HCT116 (cell line): ENCODE measurements at regions not wholly inside any gene's neighbourhood (a gene's known extent, or its start where the extent isn't known, plus 50 kb on each side); places are given as distances from the start of the nearest gene placed in this dataset.

Experiments used
- ATAC-seq: fragments of 200-7000 bp; cut with Tn5 transposase; 2 replicates; pipeline ENCODE4 v1.9.1; 2020; ENCODE audit warnings: mild to moderate bottlenecking, moderate library complexity
- BruUV-seq: library from RNA; stranded (reverse); fragments of 400-500 nt; replicated peaks from 2 replicates; lab custom pipeline; 2021; lab: Mats Ljungman, UMichigan
- CTCF ChIA-PET: fragments of 300-600 bp; sonication (Branson Sonifier 250); formaldehyde crosslinking; loops from one replicate; lab custom pipeline; 2021; ENCODE audit warnings: antibody characterized with exemption; lab: Charles Lee
- POLR2A ChIA-PET: fragments of 300-600, 350-600 bp; sonication (Branson Sonifier 250); formaldehyde crosslinking; loops from one replicate; lab custom pipeline; 2021; ENCODE audit warnings: antibody characterized with exemption; lab: Charles Lee
- RAD21 ChIA-PET, 2 experiments: fragments of 300-600 bp; sonication (Branson Sonifier 250); formaldehyde crosslinking; loops; one replicate each; lab custom pipeline; 2023; ENCODE audit warnings: low total read pairs in 2 of 2; ENCODE audit not compliant: uncharacterized antibody in 2 of 2, unreplicated experiment in 2 of 2, low non-redundant PET in 1 of 2; lab: Charles Lee
- DNase-seq: peaks from one replicate; pipeline ENCODE4 v3.0.0-alpha.2; 2010; ENCODE audit warnings: low read depth, low spot score
- H2AFZ ChIP-seq: fragments of 200-600 bp; shearing (Covaris generic), sonication (generic); 2 replicates; pipeline ENCODE4 v1.6.1; 2017; ENCODE audit warnings: low read depth, mixed run types, mixed read lengths, antibody characterized with exemption, low read length; ENCODE audit not compliant: poor library complexity, severe bottlenecking
- H3K27ac ChIP-seq: 2 replicates; pipeline ENCODE4 v1.5.1; 2012; ENCODE audit warnings: low read depth, low read length
- H3K27me3 ChIP-seq: fragments of 200-600 bp; sonication (generic); 2 replicates; pipeline ENCODE4 v1.6.1; 2016; ENCODE audit warnings: mixed run types, low read length, mixed read lengths; ENCODE audit not compliant: insufficient read depth
- H3K36me3 ChIP-seq, 2 experiments: fragments of 200-500 bp in 1 of 2; fragments of 200-600 bp in 1 of 2; sonication (Bioruptor generic) in 1 of 2; sonication (generic) in 1 of 2; 2 replicates each; pipeline versions ENCODE4 v1.5.1 to v1.6.1; 2014 to 2016; ENCODE audit warnings: low read length in 2 of 2, inconsistent platforms in 1 of 2, mixed read lengths in 1 of 2, mixed run types in 1 of 2; ENCODE audit not compliant: insufficient read depth in 2 of 2, control insufficient read depth in 1 of 2
- H3K4me1 ChIP-seq, 2 experiments: fragments of 200-600 bp in 1 of 2; sonication (generic) in 1 of 2; 2 replicates each; pipeline versions ENCODE4 v1.5.1 to v1.6.1; 2012 to 2017; ENCODE audit warnings: low read length in 2 of 2, inconsistent platforms in 1 of 2, mild to moderate bottlenecking in 1 of 2, mixed read lengths in 1 of 2, mixed run types in 1 of 2, moderate library complexity in 1 of 2; ENCODE audit not compliant: insufficient read depth in 2 of 2, control insufficient read depth in 1 of 2
- H3K4me2 ChIP-seq: fragments of 200-600 bp; sonication (generic); 2 replicates; pipeline ENCODE4 v1.6.1; 2017; ENCODE audit warnings: mixed run types, low read length, mixed read lengths
- H3K4me3 ChIP-seq, 2 experiments: fragments of 200-600 bp in 1 of 2; sonication (generic) in 1 of 2; replicated peaks in 1 of 2; 2 replicates each; pipeline ENCODE4 v1.5.1; 2011 to 2016; ENCODE audit warnings: low read length in 2 of 2, control low read depth in 1 of 2, low read depth in 1 of 2, mild to moderate bottlenecking in 1 of 2, mixed read lengths in 1 of 2, mixed run types in 1 of 2
- H3K79me2 ChIP-seq: fragments of 200-600 bp; sonication (generic); 2 replicates; pipeline ENCODE4 v1.6.1; 2017; ENCODE audit warnings: mild to moderate bottlenecking, mixed run types, low read length, moderate library complexity, mixed read lengths; ENCODE audit not compliant: insufficient read depth
- H3K9ac ChIP-seq: fragments of 200-600 bp; sonication (generic); 2 replicates; pipeline ENCODE4 v1.6.1; 2016; ENCODE audit warnings: low read length, mixed read lengths
- H3K9me2 ChIP-seq: fragments of 200-600 bp; sonication (generic), shearing (Covaris generic); 2 replicates; pipeline ENCODE4 v1.6.1; 2017; ENCODE audit warnings: mixed run types, mild to moderate bottlenecking, moderate library complexity; ENCODE audit not compliant: insufficient read depth
- H3K9me3 ChIP-seq, 2 experiments: fragments of 200-500 bp in 1 of 2; fragments of 200-600 bp in 1 of 2; sonication (Bioruptor generic) in 1 of 2; sonication (generic) in 1 of 2; 2 replicates each; pipeline ENCODE4 v1.6.1; 2014 to 2017; ENCODE audit warnings: low read length in 2 of 2, mixed read lengths in 2 of 2, inconsistent platforms in 1 of 2, low read depth in 1 of 2, mild to moderate bottlenecking in 1 of 2, mixed run types in 1 of 2, moderate library complexity in 1 of 2; ENCODE audit not compliant: control insufficient read depth in 1 of 2, insufficient read depth in 1 of 2
- H4K20me1 ChIP-seq: fragments of 200-600 bp; sonication (generic), shearing (Covaris generic); 2 replicates; pipeline ENCODE4 v1.6.1; 2017; ENCODE audit warnings: mixed run types, mild to moderate bottlenecking, moderate library complexity; ENCODE audit not compliant: insufficient read depth
- CBX3 ChIP-seq: IDR thresholded peaks from 2 replicates; pipeline ENCODE4 v1.6.1; 2012; ENCODE audit warnings: low read depth
- EGR1 ChIP-seq: IDR thresholded peaks from 2 replicates; pipeline ENCODE4 v1.6.1; 2012; ENCODE audit warnings: low read depth
- ELF1 ChIP-seq: IDR thresholded peaks from 2 replicates; pipeline ENCODE4 v1.6.1; 2012; ENCODE audit warnings: low read depth, borderline replicate concordance
- FOSL1 ChIP-seq: IDR thresholded peaks from 2 replicates; pipeline ENCODE4 v1.6.1; 2012; ENCODE audit warnings: low read depth
- JUND ChIP-seq: IDR thresholded peaks from 2 replicates; pipeline ENCODE4 v1.6.1; 2012
- SP1 ChIP-seq: IDR thresholded peaks from 2 replicates; pipeline ENCODE4 v1.6.1; 2012; ENCODE audit warnings: low read depth
- SRF ChIP-seq: IDR thresholded peaks from 2 replicates; pipeline ENCODE4 v1.6.1; 2012; ENCODE audit warnings: low read depth
- intact Hi-C: fragments of 100-400 bp; cut with micrococcal nuclease; formaldehyde crosslinking; loops from 2 replicates; pipeline ENCODE4 v1.10.0; 2022
- TF ChIP-seq, protein P1 (sequence below): IDR thresholded peaks from 2 replicates; pipeline ENCODE4 v1.6.1; 2012
- TF ChIP-seq, protein P2 (sequence below), 3 experiments: fragments of 200-600 bp in 1 of 3; sonication (generic) in 1 of 3; IDR thresholded peaks in 2 of 3; conservative IDR thresholded peaks in 1 of 3; 2 replicates each; pipeline ENCODE4 v1.5.1; 2012 to 2017; ENCODE audit warnings: low read depth in 2 of 3, low read length in 2 of 3, antibody characterized with exemption in 1 of 3, borderline replicate concordance in 1 of 3, control low read depth in 1 of 3, mild to moderate bottlenecking in 1 of 3, mixed read lengths in 1 of 3, mixed run types in 1 of 3, moderate library complexity in 1 of 3; ENCODE audit not compliant: insufficient read depth in 1 of 3
- TF ChIP-seq, protein P3 (sequence below): IDR thresholded peaks from 2 replicates; pipeline ENCODE4 v1.6.1; 2012; ENCODE audit warnings: low read depth
- TF ChIP-seq, protein P4 (sequence below): IDR thresholded peaks from 2 replicates; pipeline ENCODE4 v1.6.1; 2012

DNA sequence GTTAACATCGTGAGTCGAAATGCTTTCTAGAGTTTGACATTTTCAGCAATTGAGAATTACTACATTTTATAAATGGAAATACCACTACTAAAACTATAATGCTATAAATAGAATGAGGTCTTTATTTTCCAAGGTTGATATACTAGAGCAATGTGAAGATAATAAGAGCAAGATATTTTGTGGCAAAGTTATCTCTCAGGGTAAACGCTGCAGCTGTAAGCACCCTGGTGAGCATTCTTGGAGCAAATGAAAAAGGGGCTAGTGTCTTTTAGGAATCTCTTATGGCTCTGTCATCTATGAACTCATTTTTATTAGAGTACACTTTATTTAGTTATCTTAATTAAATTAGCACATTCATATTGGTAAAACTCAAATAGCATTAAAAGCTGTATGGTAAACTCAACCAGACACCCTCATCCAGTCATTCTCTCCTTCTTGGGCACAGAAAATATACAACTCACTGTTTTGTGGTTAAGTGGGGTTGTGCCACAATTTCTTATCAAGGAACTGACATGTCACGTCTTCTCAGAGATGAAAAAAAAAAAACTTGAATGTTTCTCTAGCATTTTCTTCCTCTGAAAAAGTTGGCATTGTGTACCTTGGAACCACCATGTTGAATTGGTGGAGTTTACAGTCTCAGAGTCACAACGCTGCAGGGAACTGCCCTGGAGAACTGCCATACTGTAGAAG is 289.5 kb upstream of the PFKP start:
- Histone ChIP-seq H3K4me3 (no peak overlapping the region), H2AFZ (no peak overlapping the region), H3K9ac (no peak overlapping the region), H4K20me1 (no peaks in the 10 kb centered on the region), H3K27ac (no peak overlapping the region), H3K9me2 (no peaks in the 10 kb centered on the region), H3K4me1 (no peaks in the 10 kb centered on the region), H3K4me2 (no peak overlapping the region), H3K36me3 (no peaks in the 10 kb centered on the region), H3K79me2 (no peaks in the 10 kb centered on the region), H3K9me3 (no peaks in the 10 kb centered on the region), H3K27me3 (no peaks in the 10 kb centered on the region)
- DNase-seq: no peak
- POLR2A ChIA-PET: no interaction called here
- BruUV-seq: no TSS peak
- CTCF ChIA-PET: no interaction called here
- ATAC-seq: no peak
- TF ChIP-seq FOSL1 (no peak), JUND (no peak), EGR1 (no peak), SRF (no peak), SP1 (no peak), ELF1 (no peak), CBX3 (no peak)
- TF ChIP-seq, protein P1, sequence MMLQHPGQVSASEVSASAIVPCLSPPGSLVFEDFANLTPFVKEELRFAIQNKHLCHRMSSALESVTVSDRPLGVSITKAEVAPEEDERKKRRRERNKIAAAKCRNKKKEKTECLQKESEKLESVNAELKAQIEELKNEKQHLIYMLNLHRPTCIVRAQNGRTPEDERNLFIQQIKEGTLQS: no peak
- TF ChIP-seq, protein P2, sequence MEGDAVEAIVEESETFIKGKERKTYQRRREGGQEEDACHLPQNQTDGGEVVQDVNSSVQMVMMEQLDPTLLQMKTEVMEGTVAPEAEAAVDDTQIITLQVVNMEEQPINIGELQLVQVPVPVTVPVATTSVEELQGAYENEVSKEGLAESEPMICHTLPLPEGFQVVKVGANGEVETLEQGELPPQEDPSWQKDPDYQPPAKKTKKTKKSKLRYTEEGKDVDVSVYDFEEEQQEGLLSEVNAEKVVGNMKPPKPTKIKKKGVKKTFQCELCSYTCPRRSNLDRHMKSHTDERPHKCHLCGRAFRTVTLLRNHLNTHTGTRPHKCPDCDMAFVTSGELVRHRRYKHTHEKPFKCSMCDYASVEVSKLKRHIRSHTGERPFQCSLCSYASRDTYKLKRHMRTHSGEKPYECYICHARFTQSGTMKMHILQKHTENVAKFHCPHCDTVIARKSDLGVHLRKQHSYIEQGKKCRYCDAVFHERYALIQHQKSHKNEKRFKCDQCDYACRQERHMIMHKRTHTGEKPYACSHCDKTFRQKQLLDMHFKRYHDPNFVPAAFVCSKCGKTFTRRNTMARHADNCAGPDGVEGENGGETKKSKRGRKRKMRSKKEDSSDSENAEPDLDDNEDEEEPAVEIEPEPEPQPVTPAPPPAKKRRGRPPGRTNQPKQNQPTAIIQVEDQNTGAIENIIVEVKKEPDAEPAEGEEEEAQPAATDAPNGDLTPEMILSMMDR (IDR thresholded peaks at IDR 0.05 in 2 of 3, conservative IDR thresholded peaks at IDR 0.05 in 1 of 3; ENCODE audit: borderline replicate concordance in 1 of 3, insufficient read depth in 1 of 3, low read depth in 2 of 3, low read length in 2 of 3): no peak
- TF ChIP-seq, protein P3, sequence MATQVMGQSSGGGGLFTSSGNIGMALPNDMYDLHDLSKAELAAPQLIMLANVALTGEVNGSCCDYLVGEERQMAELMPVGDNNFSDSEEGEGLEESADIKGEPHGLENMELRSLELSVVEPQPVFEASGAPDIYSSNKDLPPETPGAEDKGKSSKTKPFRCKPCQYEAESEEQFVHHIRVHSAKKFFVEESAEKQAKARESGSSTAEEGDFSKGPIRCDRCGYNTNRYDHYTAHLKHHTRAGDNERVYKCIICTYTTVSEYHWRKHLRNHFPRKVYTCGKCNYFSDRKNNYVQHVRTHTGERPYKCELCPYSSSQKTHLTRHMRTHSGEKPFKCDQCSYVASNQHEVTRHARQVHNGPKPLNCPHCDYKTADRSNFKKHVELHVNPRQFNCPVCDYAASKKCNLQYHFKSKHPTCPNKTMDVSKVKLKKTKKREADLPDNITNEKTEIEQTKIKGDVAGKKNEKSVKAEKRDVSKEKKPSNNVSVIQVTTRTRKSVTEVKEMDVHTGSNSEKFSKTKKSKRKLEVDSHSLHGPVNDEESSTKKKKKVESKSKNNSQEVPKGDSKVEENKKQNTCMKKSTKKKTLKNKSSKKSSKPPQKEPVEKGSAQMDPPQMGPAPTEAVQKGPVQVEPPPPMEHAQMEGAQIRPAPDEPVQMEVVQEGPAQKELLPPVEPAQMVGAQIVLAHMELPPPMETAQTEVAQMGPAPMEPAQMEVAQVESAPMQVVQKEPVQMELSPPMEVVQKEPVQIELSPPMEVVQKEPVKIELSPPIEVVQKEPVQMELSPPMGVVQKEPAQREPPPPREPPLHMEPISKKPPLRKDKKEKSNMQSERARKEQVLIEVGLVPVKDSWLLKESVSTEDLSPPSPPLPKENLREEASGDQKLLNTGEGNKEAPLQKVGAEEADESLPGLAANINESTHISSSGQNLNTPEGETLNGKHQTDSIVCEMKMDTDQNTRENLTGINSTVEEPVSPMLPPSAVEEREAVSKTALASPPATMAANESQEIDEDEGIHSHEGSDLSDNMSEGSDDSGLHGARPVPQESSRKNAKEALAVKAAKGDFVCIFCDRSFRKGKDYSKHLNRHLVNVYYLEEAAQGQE: no peak
- TF ChIP-seq, protein P4, sequence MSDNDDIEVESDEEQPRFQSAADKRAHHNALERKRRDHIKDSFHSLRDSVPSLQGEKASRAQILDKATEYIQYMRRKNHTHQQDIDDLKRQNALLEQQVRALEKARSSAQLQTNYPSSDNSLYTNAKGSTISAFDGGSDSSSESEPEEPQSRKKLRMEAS: no peak
- RAD21 ChIA-PET: no interaction called here
- intact Hi-C loops: no loop called here
